ENCODE measurements at regions not wholly inside any gene's neighbourhood (a gene's known extent, or its start where the extent isn't known, plus 50 kb on each side); places are given as distances from the start of the nearest gene placed in this dataset.

DNA sequence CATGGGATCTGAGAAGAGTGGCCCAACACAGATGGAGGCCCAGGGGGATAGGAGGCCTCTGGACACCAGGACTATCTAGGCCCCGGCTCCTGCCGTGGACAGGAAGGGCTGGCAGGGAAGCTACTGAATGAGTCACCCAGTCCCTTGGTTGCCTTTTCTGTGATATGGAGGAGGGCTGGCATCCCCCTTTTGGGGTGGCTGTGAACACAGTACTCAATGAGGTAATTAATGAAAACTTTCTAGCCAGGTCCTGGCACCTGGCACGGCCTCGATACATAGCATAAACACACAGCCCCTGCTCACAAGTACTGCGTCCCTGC is 163.2 kb downstream of the CHST1 start:
- TF ChIP-seq, protein P1, sequence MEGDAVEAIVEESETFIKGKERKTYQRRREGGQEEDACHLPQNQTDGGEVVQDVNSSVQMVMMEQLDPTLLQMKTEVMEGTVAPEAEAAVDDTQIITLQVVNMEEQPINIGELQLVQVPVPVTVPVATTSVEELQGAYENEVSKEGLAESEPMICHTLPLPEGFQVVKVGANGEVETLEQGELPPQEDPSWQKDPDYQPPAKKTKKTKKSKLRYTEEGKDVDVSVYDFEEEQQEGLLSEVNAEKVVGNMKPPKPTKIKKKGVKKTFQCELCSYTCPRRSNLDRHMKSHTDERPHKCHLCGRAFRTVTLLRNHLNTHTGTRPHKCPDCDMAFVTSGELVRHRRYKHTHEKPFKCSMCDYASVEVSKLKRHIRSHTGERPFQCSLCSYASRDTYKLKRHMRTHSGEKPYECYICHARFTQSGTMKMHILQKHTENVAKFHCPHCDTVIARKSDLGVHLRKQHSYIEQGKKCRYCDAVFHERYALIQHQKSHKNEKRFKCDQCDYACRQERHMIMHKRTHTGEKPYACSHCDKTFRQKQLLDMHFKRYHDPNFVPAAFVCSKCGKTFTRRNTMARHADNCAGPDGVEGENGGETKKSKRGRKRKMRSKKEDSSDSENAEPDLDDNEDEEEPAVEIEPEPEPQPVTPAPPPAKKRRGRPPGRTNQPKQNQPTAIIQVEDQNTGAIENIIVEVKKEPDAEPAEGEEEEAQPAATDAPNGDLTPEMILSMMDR (conservative IDR thresholded peaks at IDR 0.05; ENCODE audit: low read length) = no peak
- no peak for TF ChIP-seq EZH2phosphoT487 (IDR thresholded peaks at IDR 0.05; ENCODE audit: borderline replicate concordance)

Data from Loucy (cell line).